GM23338 (cell line): ENCODE measurements at regions not wholly inside any gene's neighbourhood (a gene's known extent, or its start where the extent isn't known, plus 50 kb on each side); places are given as distances from the start of the nearest gene placed in this dataset.

Experiments used
- ATAC-seq: fragments of 200-7000 bp; cut with Tn5 transposase; 3 replicates; pipeline ENCODE4 v1.9.1; 2020
- DNase-seq: peaks from one replicate; pipeline ENCODE4 v3.0.0-alpha.2; 2015; ENCODE audit warnings: low spot score
- H2AFZ ChIP-seq: fragments of 200-600 bp; sonication (generic); 2 replicates; pipeline ENCODE4 v1.8.0; 2016; ENCODE audit warnings: antibody characterized with exemption, mild to moderate bottlenecking, moderate library complexity
- H3F3A ChIP-seq: fragments of 200-600 bp; sonication (generic); replicated peaks from 2 replicates; pipeline ENCODE4 v1.8.0; 2017; ENCODE audit warnings: antibody characterized with exemption, mixed run types, low read depth
- H3K27ac ChIP-seq: fragments of 200-600 bp; sonication (generic); 2 replicates; pipeline ENCODE4 v1.6.1; 2016; ENCODE audit warnings: low read depth
- H3K27me3 ChIP-seq: fragments of 200-600 bp; sonication (generic); 2 replicates; pipeline ENCODE4 v1.8.0; 2016; ENCODE audit warnings: mild to moderate bottlenecking, mixed run types, moderate library complexity; ENCODE audit not compliant: insufficient read depth
- H3K36me3 ChIP-seq: fragments of 200-600 bp; sonication (generic); 2 replicates; pipeline ENCODE4 v1.8.0; 2016; ENCODE audit warnings: mild to moderate bottlenecking; ENCODE audit not compliant: insufficient read depth
- H3K4me1 ChIP-seq: fragments of 200-600 bp; sonication (generic); 2 replicates; pipeline ENCODE4 v1.8.0; 2016; ENCODE audit warnings: mild to moderate bottlenecking, moderate library complexity; ENCODE audit not compliant: insufficient read depth
- H3K4me2 ChIP-seq: fragments of 200-600 bp; sonication (generic); 2 replicates; pipeline ENCODE4 v1.7.1; 2017; ENCODE audit warnings: mixed run types
- H3K4me3 ChIP-seq: fragments of 200-600 bp; sonication (generic); 2 replicates; pipeline ENCODE4 v1.6.1; 2016; ENCODE audit warnings: mixed run types
- H3K79me2 ChIP-seq: fragments of 200-600 bp; sonication (generic); replicated peaks from 2 replicates; pipeline ENCODE4 v1.8.0; 2017; ENCODE audit warnings: mild to moderate bottlenecking; ENCODE audit not compliant: insufficient read depth
- H3K9me2 ChIP-seq: fragments of 200-600 bp; sonication (generic); 2 replicates; pipeline ENCODE4 v1.8.0; 2017; ENCODE audit not compliant: insufficient read depth
- H4K20me1 ChIP-seq: fragments of 200-600 bp; sonication (generic); replicated peaks from 2 replicates; pipeline ENCODE4 v1.8.0; 2017; ENCODE audit warnings: mild to moderate bottlenecking; ENCODE audit not compliant: insufficient read depth
- H3K27ac Mint-ChIP-seq: 2 replicates; pipeline ENCODE4 v1.8.0; 2020; ENCODE audit warnings: inconsistent platforms, mild to moderate bottlenecking, moderate library complexity, mixed read lengths
- H3K27me3 Mint-ChIP-seq: 3 replicates; pipeline ENCODE4 v1.8.0; 2022; ENCODE audit warnings: low read depth, mild to moderate bottlenecking, moderate library complexity, mixed read lengths, inconsistent platforms; ENCODE audit not compliant: insufficient read depth, poor library complexity
- H3K36me3 Mint-ChIP-seq: 3 replicates; pipeline ENCODE4 v1.8.0; 2021; ENCODE audit warnings: low read depth, mild to moderate bottlenecking, inconsistent platforms, moderate library complexity, mixed read lengths
- H3K4me1 Mint-ChIP-seq: 3 replicates; pipeline ENCODE4 v1.8.0; 2020; ENCODE audit warnings: mild to moderate bottlenecking, inconsistent platforms, mixed read lengths
- H3K4me3 Mint-ChIP-seq: 3 replicates; pipeline ENCODE4 v1.8.0; 2021; ENCODE audit warnings: moderate library complexity, mild to moderate bottlenecking, inconsistent platforms, mixed read lengths
- H3K9me3 Mint-ChIP-seq: 3 replicates; pipeline ENCODE4 v1.8.0; 2020; ENCODE audit warnings: moderate library complexity, mild to moderate bottlenecking, inconsistent platforms, mixed read lengths
- CTCF ChIP-seq, 2 experiments: fragments of 200-600 bp in 1 of 2; sonication (generic) in 1 of 2; conservative IDR thresholded peaks; 2 replicates each; pipeline versions ENCODE4 v1.5.1 to v1.6.1; 2016 to 2017; ENCODE audit warnings: antibody characterized with exemption in 2 of 2, low read depth in 2 of 2, mild to moderate bottlenecking in 2 of 2, moderate library complexity in 1 of 2
- EZH2 ChIP-seq: fragments of 200-600 bp; sonication (generic); IDR thresholded peaks from one replicate; pipeline ENCODE4 v1.8.0; 2017; ENCODE audit warnings: antibody characterized with exemption, mild to moderate bottlenecking, low read depth; ENCODE audit not compliant: unreplicated experiment
- EZH2phosphoT487 ChIP-seq: fragments of 200-600 bp; sonication (generic); IDR thresholded peaks from one replicate; pipeline ENCODE4 v1.8.1; 2018; ENCODE audit warnings: antibody characterized with exemption; ENCODE audit not compliant: unreplicated experiment
- JUNB ChIP-seq: IDR thresholded peaks from one replicate; pipeline ENCODE4 v1.6.1; 2016; ENCODE audit warnings: antibody characterized with exemption; ENCODE audit not compliant: unreplicated experiment
- NANOG ChIP-seq: IDR thresholded peaks from 2 replicates; pipeline ENCODE4 v1.6.1; 2016; ENCODE audit warnings: antibody characterized with exemption, borderline replicate concordance
- STAT1 ChIP-seq: IDR thresholded peaks from one replicate; pipeline ENCODE4 v1.6.1; 2016; ENCODE audit warnings: antibody characterized with exemption; ENCODE audit not compliant: unreplicated experiment
- ZNF331 ChIP-seq: fragments of 250-450 bp; sonication (Bioruptor Pico); IDR thresholded peaks from 2 replicates; pipeline ENCODE4 v1.5.0; 2020; ENCODE audit warnings: low read depth, mild to moderate bottlenecking, moderate library complexity
- TF ChIP-seq, protein P1 (sequence below): IDR thresholded peaks from one replicate; pipeline ENCODE4 v1.6.1; 2018; ENCODE audit warnings: antibody characterized with exemption; ENCODE audit not compliant: unreplicated experiment
- TF ChIP-seq, protein P2 (sequence below): IDR thresholded peaks from 2 replicates; pipeline ENCODE4 v1.6.1; 2016; ENCODE audit warnings: antibody characterized with exemption

GRCh38 chr10:70965566-70965965 is 77.2 kb upstream of the PCBD1 start:
- H3K4me1 Mint-ChIP-seq = peaks cover 15% of the 10 kb centered on the region
- Histone ChIP-seq H3K4me3 (no peak overlapping the region), H3K4me1 (no peaks in the 10 kb centered on the region; the same call in 1 of the 2 replicates), H2AFZ (no peak overlapping the region), H3K9me2 (no peaks in the 10 kb centered on the region), H3K79me2 (no peaks in the 10 kb centered on the region), H3K27me3 (no peaks in the 10 kb centered on the region), H4K20me1 (no peaks in the 10 kb centered on the region), H3K36me3 (no peaks in the 10 kb centered on the region), H3K4me2 (no peak overlapping the region), H3F3A (no peaks in the 10 kb centered on the region), H3K27ac (no peak overlapping the region)
- no peak for DNase-seq
- no peak overlapping the region for H3K27ac Mint-ChIP-seq
- no peak for ATAC-seq
- no peak overlapping the region for H3K4me3 Mint-ChIP-seq
- no peak for TF ChIP-seq ZNF331 (CRISPR knock-in tag)
- H3K9me3 Mint-ChIP-seq = peaks cover under 1% of the 10 kb centered on the region; the same call in 1 of the 3 replicates
- H3K27me3 Mint-ChIP-seq = peaks cover 3% of the 10 kb centered on the region
- H3K36me3 Mint-ChIP-seq = no peaks in the 10 kb centered on the region

GRCh38 chr10:70966646-70967553 is 78.5 kb upstream of the PCBD1 start:
- DNase-seq (no peak), ATAC-seq (no peak)
- 0 out of 2 replicates have a peak, but pooled peaks cover 3% of the 10 kb centered on the region for H3K36me3 ChIP-seq
- Mint-ChIP-seq H3K4me1 (peaks cover 17% of the 10 kb centered on the region), H3K36me3 (peaks cover 9% of the 10 kb centered on the region; the same call in 2 of the 3 replicates), H3K4me3 (no peak overlapping the region), H3K27me3 (peaks cover 1% of the 10 kb centered on the region), H3K27ac (no peak overlapping the region), H3K9me3 (peaks cover 12% of the 10 kb centered on the region; the same call in 2 of the 3 replicates)
- H3K27ac ChIP-seq = no peak overlapping the region
- no peaks in the 10 kb centered on the region for H4K20me1 ChIP-seq
- no peaks in the 10 kb centered on the region for H3F3A ChIP-seq
- H3K4me2 ChIP-seq = no peak overlapping the region
- H3K27me3 ChIP-seq = no peaks in the 10 kb centered on the region
- no peak overlapping the region for H2AFZ ChIP-seq
- H3K9me2 ChIP-seq = no peaks in the 10 kb centered on the region
- H3K4me3 ChIP-seq = no peak overlapping the region
- H3K4me1 ChIP-seq = no peaks in the 10 kb centered on the region; the same call in 1 of the 2 replicates
- no peaks in the 10 kb centered on the region for H3K79me2 ChIP-seq
- TF ChIP-seq, protein P1, sequence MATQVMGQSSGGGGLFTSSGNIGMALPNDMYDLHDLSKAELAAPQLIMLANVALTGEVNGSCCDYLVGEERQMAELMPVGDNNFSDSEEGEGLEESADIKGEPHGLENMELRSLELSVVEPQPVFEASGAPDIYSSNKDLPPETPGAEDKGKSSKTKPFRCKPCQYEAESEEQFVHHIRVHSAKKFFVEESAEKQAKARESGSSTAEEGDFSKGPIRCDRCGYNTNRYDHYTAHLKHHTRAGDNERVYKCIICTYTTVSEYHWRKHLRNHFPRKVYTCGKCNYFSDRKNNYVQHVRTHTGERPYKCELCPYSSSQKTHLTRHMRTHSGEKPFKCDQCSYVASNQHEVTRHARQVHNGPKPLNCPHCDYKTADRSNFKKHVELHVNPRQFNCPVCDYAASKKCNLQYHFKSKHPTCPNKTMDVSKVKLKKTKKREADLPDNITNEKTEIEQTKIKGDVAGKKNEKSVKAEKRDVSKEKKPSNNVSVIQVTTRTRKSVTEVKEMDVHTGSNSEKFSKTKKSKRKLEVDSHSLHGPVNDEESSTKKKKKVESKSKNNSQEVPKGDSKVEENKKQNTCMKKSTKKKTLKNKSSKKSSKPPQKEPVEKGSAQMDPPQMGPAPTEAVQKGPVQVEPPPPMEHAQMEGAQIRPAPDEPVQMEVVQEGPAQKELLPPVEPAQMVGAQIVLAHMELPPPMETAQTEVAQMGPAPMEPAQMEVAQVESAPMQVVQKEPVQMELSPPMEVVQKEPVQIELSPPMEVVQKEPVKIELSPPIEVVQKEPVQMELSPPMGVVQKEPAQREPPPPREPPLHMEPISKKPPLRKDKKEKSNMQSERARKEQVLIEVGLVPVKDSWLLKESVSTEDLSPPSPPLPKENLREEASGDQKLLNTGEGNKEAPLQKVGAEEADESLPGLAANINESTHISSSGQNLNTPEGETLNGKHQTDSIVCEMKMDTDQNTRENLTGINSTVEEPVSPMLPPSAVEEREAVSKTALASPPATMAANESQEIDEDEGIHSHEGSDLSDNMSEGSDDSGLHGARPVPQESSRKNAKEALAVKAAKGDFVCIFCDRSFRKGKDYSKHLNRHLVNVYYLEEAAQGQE = no peak
- no peak for TF ChIP-seq ZNF331 (CRISPR knock-in tag)
- TF ChIP-seq EZH2phosphoT487 = no peak
- TF ChIP-seq JUNB = no peak
- no peak for TF ChIP-seq STAT1
- TF ChIP-seq, protein P2, sequence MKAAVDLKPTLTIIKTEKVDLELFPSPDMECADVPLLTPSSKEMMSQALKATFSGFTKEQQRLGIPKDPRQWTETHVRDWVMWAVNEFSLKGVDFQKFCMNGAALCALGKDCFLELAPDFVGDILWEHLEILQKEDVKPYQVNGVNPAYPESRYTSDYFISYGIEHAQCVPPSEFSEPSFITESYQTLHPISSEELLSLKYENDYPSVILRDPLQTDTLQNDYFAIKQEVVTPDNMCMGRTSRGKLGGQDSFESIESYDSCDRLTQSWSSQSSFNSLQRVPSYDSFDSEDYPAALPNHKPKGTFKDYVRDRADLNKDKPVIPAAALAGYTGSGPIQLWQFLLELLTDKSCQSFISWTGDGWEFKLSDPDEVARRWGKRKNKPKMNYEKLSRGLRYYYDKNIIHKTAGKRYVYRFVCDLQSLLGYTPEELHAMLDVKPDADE = no peak
- no peak for TF ChIP-seq CTCF (conservative IDR thresholded peaks at IDR 0.05; ENCODE audit: low read depth in 2 of 2)
- no peak for TF ChIP-seq NANOG
- no peak for TF ChIP-seq EZH2
